ENCODE measurements at regions not wholly inside any gene's neighbourhood (a gene's known extent, or its start where the extent isn't known, plus 50 kb on each side); places are given as distances from the start of the nearest gene placed in this dataset.

DNA sequence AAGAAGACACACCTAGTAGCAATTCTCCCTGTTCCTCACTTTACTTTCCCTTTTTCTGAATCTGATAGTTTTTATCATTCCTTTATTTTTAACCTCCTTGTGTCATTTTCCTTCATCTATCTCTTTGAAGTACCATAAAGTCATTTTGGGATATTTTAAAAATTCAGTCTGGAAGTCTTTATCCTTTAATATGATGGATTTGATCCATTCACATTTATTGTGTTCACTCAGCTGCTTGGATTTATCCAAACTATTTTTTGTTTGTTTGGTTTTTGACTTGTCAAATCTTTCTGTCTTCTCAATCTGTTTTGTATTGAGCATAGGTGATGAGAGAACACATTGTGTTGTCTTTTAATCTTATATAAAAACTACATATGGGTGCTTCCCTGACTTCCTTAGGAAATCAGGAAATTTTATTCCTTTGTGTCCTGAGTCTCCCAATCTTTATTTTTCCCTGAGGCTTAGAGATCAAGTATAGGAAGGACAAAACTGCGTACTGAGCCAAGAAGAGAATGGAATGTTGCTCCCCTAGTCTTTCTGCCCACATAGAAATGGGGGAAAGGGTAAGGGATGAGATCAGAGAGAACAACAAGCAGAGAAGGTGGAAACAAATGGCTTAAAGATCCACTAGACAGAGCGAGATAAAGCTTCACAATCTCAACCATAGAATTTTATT is 132.7 kb upstream of the HABP2 start:
- TF ChIP-seq FOXA1 (IDR thresholded peaks at IDR 0.05) (no peak), L3MBTL2 (conservative IDR thresholded peaks at IDR 0.05) (no peak), LEF1 (IDR thresholded peaks at IDR 0.05; ENCODE audit: borderline replicate concordance) (no peak), NFRKB (IDR thresholded peaks at IDR 0.05) (no peak)
- CTCF ChIA-PET, result no interaction called here
- DNase-seq (ENCODE audit: extremely low spot score), result no peak
- POLR2A ChIA-PET, result no interaction called here

DNA sequence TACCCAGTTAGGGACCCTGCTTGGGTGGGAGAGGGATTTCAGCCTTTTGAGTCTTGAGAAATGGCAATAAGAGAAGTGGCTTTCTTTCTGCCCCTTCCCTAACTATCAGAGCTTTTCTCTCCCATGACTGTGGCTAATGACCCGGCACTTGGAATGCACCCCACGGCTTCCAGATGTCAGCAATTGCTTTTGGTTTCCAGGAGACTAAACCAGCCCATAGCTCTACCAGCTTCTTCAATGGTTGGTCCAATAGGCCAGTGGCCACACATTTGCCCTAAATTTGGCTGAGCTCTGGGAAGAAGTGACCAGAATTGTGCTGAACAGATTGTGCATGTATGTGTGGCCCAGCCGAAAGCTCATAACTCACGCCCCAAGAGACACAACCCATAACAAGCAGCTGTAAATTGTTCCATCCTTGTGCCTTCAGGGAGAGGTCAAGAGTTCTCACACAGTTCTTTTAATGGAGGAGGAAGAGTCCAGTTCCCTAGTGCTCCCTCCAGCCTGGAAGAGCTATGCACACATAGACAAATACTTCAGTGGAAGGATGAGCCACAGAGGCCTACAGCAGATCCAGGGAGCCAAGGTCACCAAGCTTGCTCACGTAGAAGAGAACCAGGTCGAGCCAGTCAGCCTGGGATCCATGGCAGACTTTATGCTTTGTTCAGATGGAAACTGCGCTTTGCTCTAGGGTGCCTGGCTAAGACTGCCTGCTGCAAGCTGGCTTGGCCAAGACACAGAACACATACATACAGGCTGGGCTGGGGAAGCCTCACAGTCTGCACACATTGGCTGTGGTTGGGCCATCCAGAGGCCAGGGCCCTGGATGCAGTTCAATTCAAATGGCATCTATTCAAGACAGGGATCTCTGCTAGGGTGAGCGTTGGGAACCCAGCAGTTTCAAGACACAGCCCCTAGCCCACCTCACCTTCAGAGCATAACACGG is 131.8 kb upstream of the HABP2 start:
- ChIA-PET POLR2A (no interaction called here), CTCF (no interaction called here)
- DNase-seq (ENCODE audit: extremely low spot score), result no peak
- TF ChIP-seq SP1 (IDR thresholded peaks at IDR 0.05) (no peak), FOXM1 (IDR thresholded peaks at IDR 0.05; ENCODE audit: borderline replicate concordance) (no peak), FOXK2 (IDR thresholded peaks at IDR 0.05) (no peak), BHLHE40 (IDR thresholded peaks at IDR 0.05; ENCODE audit: borderline replicate concordance) (no peak), NFRKB (IDR thresholded peaks at IDR 0.05) (no peak), FOXA1 (IDR thresholded peaks at IDR 0.05) (no peak), LEF1 (IDR thresholded peaks at IDR 0.05; ENCODE audit: borderline replicate concordance) (no peak), CTBP1 (IDR thresholded peaks at IDR 0.05; ENCODE audit: borderline replicate concordance) (no peak), ELF4 (IDR thresholded peaks at IDR 0.05) (no peak), L3MBTL2 (conservative IDR thresholded peaks at IDR 0.05) (no peak), HDGF (IDR thresholded peaks at IDR 0.05; ENCODE audit: borderline replicate concordance) (no peak), ZNF384 (IDR thresholded peaks at IDR 0.05) (no peak), SUZ12 (IDR thresholded peaks at IDR 0.05) (no peak), TARDBP (IDR thresholded peaks at IDR 0.05) (no peak)

DNA sequence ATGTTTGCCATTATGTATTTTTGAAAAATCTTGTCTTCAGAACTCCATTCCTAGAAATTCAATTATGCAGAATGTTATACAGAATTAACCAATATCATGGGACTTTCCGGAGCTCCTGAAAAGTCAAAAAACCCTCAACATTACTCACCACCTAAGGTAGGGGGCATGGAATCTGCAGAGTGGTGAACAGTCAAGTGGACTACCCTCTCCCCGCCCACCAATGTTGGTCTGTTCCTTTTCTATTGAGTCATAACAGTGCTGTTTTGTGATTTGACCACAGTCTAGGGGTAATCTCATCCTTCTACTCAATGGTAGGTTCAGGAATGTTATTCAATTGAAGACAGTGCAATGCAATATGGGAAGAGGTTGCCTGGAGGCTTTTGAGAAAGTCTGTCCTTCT is 130.5 kb upstream of the HABP2 start:
- DNase-seq (ENCODE audit: extremely low spot score), result no peak
- ChIA-PET CTCF (no interaction called here), POLR2A (no interaction called here)
- TF ChIP-seq NFRKB (IDR thresholded peaks at IDR 0.05) (no peak), LEF1 (IDR thresholded peaks at IDR 0.05; ENCODE audit: borderline replicate concordance) (no peak)

DNA sequence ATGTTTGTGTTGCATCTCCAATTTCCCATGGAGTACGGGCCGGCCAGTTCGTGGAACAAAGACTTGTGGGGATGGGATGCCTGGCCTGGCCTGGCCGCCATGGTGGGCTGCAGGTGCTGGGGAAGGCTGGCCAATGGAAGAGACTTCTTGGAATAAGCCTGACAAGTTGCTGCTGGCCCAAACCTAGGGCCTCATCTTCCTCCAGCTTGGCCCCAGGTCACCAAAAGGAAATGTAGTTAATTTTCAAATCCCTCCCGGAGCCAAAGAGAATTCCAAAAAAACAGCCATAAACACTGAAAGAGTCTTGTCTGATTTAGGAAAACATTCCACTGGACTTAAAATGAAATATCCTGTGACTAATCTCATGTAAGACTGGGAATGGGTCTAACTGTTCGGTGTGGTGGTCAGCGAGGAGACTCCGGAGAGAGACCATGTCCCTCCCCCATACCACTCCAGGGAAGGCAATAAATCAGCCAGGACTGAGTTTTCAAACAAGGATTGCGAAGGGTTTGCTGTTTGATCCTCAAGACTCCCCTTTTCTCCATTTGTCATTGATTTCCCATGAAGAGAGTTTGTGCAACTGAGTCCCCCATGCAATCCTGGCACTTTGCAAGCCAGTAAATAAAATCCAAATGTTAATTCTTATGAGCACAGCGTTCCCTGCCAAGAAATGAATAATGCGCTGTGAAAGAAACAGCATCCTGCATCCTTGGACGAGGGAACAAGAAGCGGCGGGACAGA is 128.7 kb upstream of the HABP2 start:
- ChIA-PET CTCF (no interaction called here), POLR2A (no interaction called here)
- TF ChIP-seq SP1 (IDR thresholded peaks at IDR 0.05) (no peak), TARDBP (IDR thresholded peaks at IDR 0.05) (no peak), FOXM1 (IDR thresholded peaks at IDR 0.05; ENCODE audit: borderline replicate concordance) (no peak), FOXK2 (IDR thresholded peaks at IDR 0.05) (no peak), L3MBTL2 (conservative IDR thresholded peaks at IDR 0.05) (no peak), ELF4 (IDR thresholded peaks at IDR 0.05) (no peak), LEF1 (IDR thresholded peaks at IDR 0.05; ENCODE audit: borderline replicate concordance) (no peak), HDGF (IDR thresholded peaks at IDR 0.05; ENCODE audit: borderline replicate concordance) (no peak), NFRKB (IDR thresholded peaks at IDR 0.05) (no peak), FOXA1 (IDR thresholded peaks at IDR 0.05) (no peak), BHLHE40 (IDR thresholded peaks at IDR 0.05; ENCODE audit: borderline replicate concordance) (no peak), CTBP1 (IDR thresholded peaks at IDR 0.05; ENCODE audit: borderline replicate concordance) (no peak), ARNT (IDR thresholded peaks at IDR 0.05) (no peak), ZNF384 (IDR thresholded peaks at IDR 0.05) (no peak), SUZ12 (IDR thresholded peaks at IDR 0.05) (no peak)
- TF ChIP-seq, protein P1, sequence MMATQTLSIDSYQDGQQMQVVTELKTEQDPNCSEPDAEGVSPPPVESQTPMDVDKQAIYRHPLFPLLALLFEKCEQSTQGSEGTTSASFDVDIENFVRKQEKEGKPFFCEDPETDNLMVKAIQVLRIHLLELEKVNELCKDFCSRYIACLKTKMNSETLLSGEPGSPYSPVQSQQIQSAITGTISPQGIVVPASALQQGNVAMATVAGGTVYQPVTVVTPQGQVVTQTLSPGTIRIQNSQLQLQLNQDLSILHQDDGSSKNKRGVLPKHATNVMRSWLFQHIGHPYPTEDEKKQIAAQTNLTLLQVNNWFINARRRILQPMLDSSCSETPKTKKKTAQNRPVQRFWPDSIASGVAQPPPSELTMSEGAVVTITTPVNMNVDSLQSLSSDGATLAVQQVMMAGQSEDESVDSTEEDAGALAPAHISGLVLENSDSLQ (IDR thresholded peaks at IDR 0.05), result no peak
- no peak for DNase-seq (ENCODE audit: extremely low spot score)

DNA sequence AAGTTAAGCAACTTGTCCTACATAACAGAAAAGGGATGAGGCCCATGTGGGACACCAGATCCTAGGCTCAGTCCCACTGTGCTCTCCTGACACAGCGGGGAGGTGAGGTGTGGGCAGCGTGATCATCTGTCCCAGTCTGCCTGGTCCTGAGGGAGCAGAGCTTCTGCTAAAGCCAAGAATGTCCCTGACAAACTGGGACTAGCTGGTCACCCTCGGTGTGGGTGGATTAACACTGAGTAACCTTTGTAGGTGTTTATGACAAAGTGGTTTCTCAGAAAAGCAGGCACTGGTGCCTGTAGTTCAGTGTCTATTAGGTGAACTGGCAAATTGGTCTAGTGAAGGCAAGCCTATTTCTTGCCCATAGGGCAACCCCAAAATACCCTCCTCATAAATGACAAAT is 127.8 kb upstream of the HABP2 start:
- CTCF ChIA-PET, result no interaction called here
- no peak for DNase-seq (ENCODE audit: extremely low spot score)
- POLR2A ChIA-PET, result no interaction called here
- TF ChIP-seq FOXA1 (IDR thresholded peaks at IDR 0.05) (no peak), ELF4 (IDR thresholded peaks at IDR 0.05) (no peak), NFRKB (IDR thresholded peaks at IDR 0.05) (no peak), ZNF384 (IDR thresholded peaks at IDR 0.05) (no peak), LEF1 (IDR thresholded peaks at IDR 0.05; ENCODE audit: borderline replicate concordance) (no peak), TARDBP (IDR thresholded peaks at IDR 0.05) (no peak), SUZ12 (IDR thresholded peaks at IDR 0.05) (no peak), FOXM1 (IDR thresholded peaks at IDR 0.05; ENCODE audit: borderline replicate concordance) (no peak), CTBP1 (IDR thresholded peaks at IDR 0.05; ENCODE audit: borderline replicate concordance) (no peak), L3MBTL2 (conservative IDR thresholded peaks at IDR 0.05) (no peak), BHLHE40 (IDR thresholded peaks at IDR 0.05; ENCODE audit: borderline replicate concordance) (no peak), HDGF (IDR thresholded peaks at IDR 0.05; ENCODE audit: borderline replicate concordance) (no peak), ARNT (IDR thresholded peaks at IDR 0.05) (no peak)
- TF ChIP-seq, protein P1 (IDR thresholded peaks at IDR 0.05), result no peak

DNA sequence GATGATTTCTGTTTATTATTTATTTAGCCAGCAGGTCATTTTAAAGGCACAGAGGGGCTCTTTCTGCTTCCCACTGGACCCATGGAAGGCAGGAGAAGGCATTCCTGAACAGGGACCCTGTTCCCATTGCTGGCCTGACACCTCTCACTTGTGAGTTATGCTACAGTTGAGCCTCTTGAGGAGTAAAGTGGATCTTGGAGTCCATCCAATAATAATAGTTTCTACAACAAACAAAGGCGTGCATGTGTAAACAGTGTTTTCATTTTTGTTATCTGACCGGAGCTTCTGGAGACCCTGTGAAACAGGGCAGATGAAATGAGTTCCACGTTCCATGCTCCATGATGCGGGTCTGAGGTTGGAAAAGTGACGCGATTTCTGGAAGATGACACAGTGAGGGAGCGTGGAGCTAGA is 127.3 kb upstream of the HABP2 start:
- DNase-seq (ENCODE audit: extremely low spot score), result no peak

More for the DNA sequence above, 127.3 kb upstream of the HABP2 start:
- ChIA-PET POLR2A (no interaction called here), CTCF (no interaction called here)
- TF ChIP-seq SUZ12 (IDR thresholded peaks at IDR 0.05) (no peak), FOXK2 (IDR thresholded peaks at IDR 0.05) (no peak), TARDBP (IDR thresholded peaks at IDR 0.05) (no peak), ELF4 (IDR thresholded peaks at IDR 0.05) (no peak), SP1 (IDR thresholded peaks at IDR 0.05) (no peak), HDGF (IDR thresholded peaks at IDR 0.05; ENCODE audit: borderline replicate concordance) (no peak), BHLHE40 (IDR thresholded peaks at IDR 0.05; ENCODE audit: borderline replicate concordance) (no peak)
- TF ChIP-seq, protein P1 (IDR thresholded peaks at IDR 0.05), result peak; percentile 33; the same call in 1 of the 2 replicates

Measured in HEK293T (cell line).